HepG2 (cell line): ENCODE measurements at regions not wholly inside any gene's neighbourhood (a gene's known extent, or its start where the extent isn't known, plus 50 kb on each side); places are given as distances from the start of the nearest gene placed in this dataset.

Experiments used
- EHMT2 ChIP-seq: fragments of 200-600 bp; sonication (generic); IDR thresholded peaks from 2 replicates; pipeline ENCODE4 v1.7.0; 2017; ENCODE audit warnings: antibody characterized with exemption, low read depth, low read length, borderline replicate concordance
- PRMT3 ChIP-seq: sonication (generic); formaldehyde crosslinking; IDR thresholded peaks from 2 replicates; pipeline ENCODE4 v1.8.1; 2022; ENCODE audit warnings: low read depth, mild to moderate bottlenecking, moderate library complexity, missing genetic modification reagents, borderline replicate concordance

- TF ChIP-seq PRMT3 (CRISPR knock-in tag) (no peak), EHMT2 (no peak)
Measured at GRCh38 chr5:154110716-154111115, 71.9 kb downstream of the MFAP3 start.
